ENCODE measurements at regions not wholly inside any gene's neighbourhood (a gene's known extent, or its start where the extent isn't known, plus 50 kb on each side); places are given as distances from the start of the nearest gene placed in this dataset.

DNA sequence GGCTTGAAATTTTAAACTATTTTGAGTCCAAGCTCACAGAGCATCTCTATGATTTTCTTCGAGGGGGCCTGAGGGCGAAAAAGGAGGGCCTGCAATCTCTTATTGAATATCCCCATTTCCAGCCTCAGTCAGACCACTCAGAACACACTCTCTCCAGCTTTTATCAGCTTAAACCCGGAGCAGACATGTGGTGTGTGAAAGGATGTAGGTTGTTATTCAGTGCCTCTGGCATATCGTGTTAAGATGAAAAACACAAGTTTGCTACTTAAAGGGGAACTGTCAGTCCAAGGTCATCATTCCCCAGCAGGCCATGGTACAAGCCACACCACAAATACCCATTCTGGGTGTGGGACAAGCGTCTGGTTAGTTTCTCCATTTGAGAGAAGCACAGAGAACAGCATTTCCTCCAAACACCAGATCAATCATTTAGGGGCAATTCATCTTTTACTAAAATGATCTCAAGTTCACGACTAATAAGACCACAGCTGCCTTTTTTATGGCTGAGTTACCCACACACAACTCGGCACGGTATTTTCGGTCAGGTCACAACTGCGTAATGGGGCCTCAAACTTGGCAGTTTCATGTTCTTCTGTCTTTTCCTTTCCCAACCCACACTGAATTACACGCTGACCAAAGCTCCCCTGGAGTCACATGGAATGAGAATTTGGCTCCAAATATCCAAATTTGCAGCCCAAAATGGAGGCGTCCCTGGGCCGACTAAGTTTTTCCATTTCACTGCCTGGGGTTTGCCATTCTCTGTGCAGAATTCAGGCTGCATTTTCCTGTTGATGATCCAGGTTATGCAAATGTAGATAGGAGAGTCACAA lies 188.4 kb downstream of the SEM1 start:
- H3K4me1 ChIP-seq: no peaks in the 10 kb centered on the region
- intact Hi-C loops (cut with DNase I; ENCODE audit: low total_unique reads) (no loop called here), in situ Hi-C loops (cut with MboI; ENCODE audit: low pct_ligation_motif_present in 1 of 4, low pct_unique_long_range_greater_than_20kb in 1 of 4, low sequenced_read_pairs in 3 of 4) (no loop called here)
- H3K9me3 ChIP-seq: no peaks in the 10 kb centered on the region
- H3K36me3 ChIP-seq: no peaks in the 10 kb centered on the region
- 73 to 79% methylated on average over 8 to 13 of the region's 13 CpGs for WGBS, 2 donors (ENCODE audit: low coverage in 1 of 2)
- no peak overlapping the region for H3K4me3 ChIP-seq
- no peaks in the 10 kb centered on the region for H3K27me3 ChIP-seq
- no peak for DNase-seq
- no peak overlapping the region for H3K27ac ChIP-seq
- no peak for TF ChIP-seq POLR2AphosphoS5 (IDR thresholded peaks at IDR 0.05)
- no peak for TF ChIP-seq EP300 (IDR thresholded peaks at IDR 0.05; ENCODE audit: low read depth)
- TF ChIP-seq POLR2A (IDR thresholded peaks at IDR 0.05): no peak
- TF ChIP-seq, protein P1, sequence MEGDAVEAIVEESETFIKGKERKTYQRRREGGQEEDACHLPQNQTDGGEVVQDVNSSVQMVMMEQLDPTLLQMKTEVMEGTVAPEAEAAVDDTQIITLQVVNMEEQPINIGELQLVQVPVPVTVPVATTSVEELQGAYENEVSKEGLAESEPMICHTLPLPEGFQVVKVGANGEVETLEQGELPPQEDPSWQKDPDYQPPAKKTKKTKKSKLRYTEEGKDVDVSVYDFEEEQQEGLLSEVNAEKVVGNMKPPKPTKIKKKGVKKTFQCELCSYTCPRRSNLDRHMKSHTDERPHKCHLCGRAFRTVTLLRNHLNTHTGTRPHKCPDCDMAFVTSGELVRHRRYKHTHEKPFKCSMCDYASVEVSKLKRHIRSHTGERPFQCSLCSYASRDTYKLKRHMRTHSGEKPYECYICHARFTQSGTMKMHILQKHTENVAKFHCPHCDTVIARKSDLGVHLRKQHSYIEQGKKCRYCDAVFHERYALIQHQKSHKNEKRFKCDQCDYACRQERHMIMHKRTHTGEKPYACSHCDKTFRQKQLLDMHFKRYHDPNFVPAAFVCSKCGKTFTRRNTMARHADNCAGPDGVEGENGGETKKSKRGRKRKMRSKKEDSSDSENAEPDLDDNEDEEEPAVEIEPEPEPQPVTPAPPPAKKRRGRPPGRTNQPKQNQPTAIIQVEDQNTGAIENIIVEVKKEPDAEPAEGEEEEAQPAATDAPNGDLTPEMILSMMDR (IDR thresholded peaks at IDR 0.05): no peak

DNA sequence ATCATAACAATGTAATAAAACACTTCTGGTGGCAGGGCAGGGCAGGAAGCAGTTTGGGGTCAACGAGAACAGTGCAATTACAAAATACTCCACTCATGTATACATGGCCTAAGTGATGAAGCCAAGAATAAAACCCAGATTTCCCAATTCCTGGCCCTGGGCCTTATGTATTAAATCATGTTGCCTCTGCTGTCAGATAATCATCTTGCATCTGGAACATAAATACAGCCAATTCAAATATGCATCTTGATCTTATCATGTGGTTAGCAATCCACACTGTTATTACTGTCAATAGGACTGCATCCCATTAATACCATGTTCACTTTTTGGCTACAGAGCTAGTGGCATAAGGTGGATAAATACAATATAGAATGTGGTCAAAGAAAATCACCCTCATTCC lies 186.5 kb upstream of the SLC25A13 start:
- H3K27me3 ChIP-seq: no peaks in the 10 kb centered on the region
- 23% methylated on average over 1 of the region's 1 CpG; no CpG with 5 or more reads in 1 of the 2 donors for WGBS, 2 donors (ENCODE audit: low coverage in 1 of 2)
- no peak for DNase-seq

GRCh38 chr7:96503597-96503996 lies 181.7 kb upstream of the SLC25A13 start:
- in situ Hi-C loops (cut with MboI; ENCODE audit: low pct_ligation_motif_present in 1 of 4, low pct_unique_long_range_greater_than_20kb in 1 of 4, low sequenced_read_pairs in 3 of 4): no loop called here
- 84% methylated on average over 1 of the region's 1 CpG; no CpG with 5 or more reads in 1 of the 2 donors for WGBS, 2 donors (ENCODE audit: low coverage in 1 of 2)
- no peak overlapping the region for H3K4me3 ChIP-seq

More for the DNA sequence above, 186.5 kb upstream of the SLC25A13 start:
- TF ChIP-seq POLR2A (IDR thresholded peaks at IDR 0.05): no peak
- no peak for TF ChIP-seq POLR2AphosphoS5 (IDR thresholded peaks at IDR 0.05)
- TF ChIP-seq, protein P1 (IDR thresholded peaks at IDR 0.05): no peak
- no peak for TF ChIP-seq EP300 (IDR thresholded peaks at IDR 0.05; ENCODE audit: low read depth)
- Histone ChIP-seq H3K36me3 (no peaks in the 10 kb centered on the region), H3K27ac (no peak overlapping the region), H3K4me3 (no peak overlapping the region), H3K4me1 (peaks cover 0 to 3% (median 0%) of the 10 kb centered on the region in 4 donors), H3K9me3 (no peaks in the 10 kb centered on the region)
- in situ Hi-C loops (cut with MboI; ENCODE audit: low pct_ligation_motif_present in 1 of 4, low pct_unique_long_range_greater_than_20kb in 1 of 4, low sequenced_read_pairs in 3 of 4): no loop called here
- intact Hi-C loops (cut with DNase I; ENCODE audit: low total_unique reads): no loop called here

GRCh38 chr7:96501318-96501717 lies 179.4 kb upstream of the SLC25A13 start:
- in situ Hi-C loops (cut with MboI; ENCODE audit: low pct_ligation_motif_present in 1 of 4, low pct_unique_long_range_greater_than_20kb in 1 of 4, low sequenced_read_pairs in 3 of 4): no loop called here
- Histone ChIP-seq H3K36me3 (no peaks in the 10 kb centered on the region), H3K27ac (no peak overlapping the region), H3K27me3 (no peaks in the 10 kb centered on the region), H3K4me3 (no peak overlapping the region), H3K9me3 (no peaks in the 10 kb centered on the region), H3K4me1 (no peaks in the 10 kb centered on the region)
- intact Hi-C loops (cut with DNase I; ENCODE audit: low total_unique reads): no loop called here
- DNase-seq: no peak
- no peak for TF ChIP-seq POLR2AphosphoS5 (IDR thresholded peaks at IDR 0.05)
- no peak for TF ChIP-seq POLR2A (IDR thresholded peaks at IDR 0.05)
- TF ChIP-seq, protein P1 (IDR thresholded peaks at IDR 0.05): no peak

More at GRCh38 chr7:96503597-96503996, 181.7 kb upstream of the SLC25A13 start:
- Histone ChIP-seq H3K36me3 (no peaks in the 10 kb centered on the region), H3K27ac (no peak overlapping the region), H3K9me3 (no peaks in the 10 kb centered on the region), H3K4me1 (peaks cover 0 to 3% (median 0%) of the 10 kb centered on the region in 4 donors), H3K27me3 (no peaks in the 10 kb centered on the region)
- TF ChIP-seq POLR2AphosphoS5 (IDR thresholded peaks at IDR 0.05): no peak
- TF ChIP-seq EP300 (IDR thresholded peaks at IDR 0.05; ENCODE audit: low read depth): no peak
- no peak for TF ChIP-seq POLR2A (IDR thresholded peaks at IDR 0.05)
- TF ChIP-seq, protein P1 (IDR thresholded peaks at IDR 0.05): no peak
- intact Hi-C loops (cut with DNase I; ENCODE audit: low total_unique reads): no loop called here
- no peak for DNase-seq

Data from transverse colon (tissue), 4 donors.